ENCODE measurements at regions not wholly inside any gene's neighbourhood (a gene's known extent, or its start where the extent isn't known, plus 50 kb on each side); places are given as distances from the start of the nearest gene placed in this dataset.

- H3K36me3 Mint-ChIP-seq (ENCODE audit: insufficient read depth in 1 of 3, low read depth in 3 of 3): peaks cover 0 to 4% (median 0%) of the 10 kb centered on the region in 3 experiments; a peak in 1 of 7 replicates
- no peak overlapping the region for H3K4me3 Mint-ChIP-seq
- no peak overlapping the region for H3K27ac Mint-ChIP-seq
- peaks cover 6% of the 10 kb centered on the region for H3K27me3 Mint-ChIP-seq (ENCODE audit: low read depth)
- H3K4me1 Mint-ChIP-seq: peaks cover 0 to 4% of the 10 kb centered on the region in 2 experiments; a peak in 1 of 4 replicates
- H3K27me3 ChIP-seq (ENCODE audit: insufficient read depth, low read length): no peaks in the 10 kb centered on the region
- H2BK120ac ChIP-seq (ENCODE audit: low read depth, low read length, poor library complexity, severe bottlenecking): no peak overlapping the region
- H2BK12ac ChIP-seq (ENCODE audit: insufficient read length, low read depth, low read length): no peak overlapping the region
- no peak overlapping the region for H4K5ac ChIP-seq (ENCODE audit: insufficient read length, low read depth, low read length)
- no peak overlapping the region for H2BK20ac ChIP-seq (ENCODE audit: low read depth, low read length, poor library complexity, severe bottlenecking)
- H3T11ph ChIP-seq (ENCODE audit: low read length): no peak overlapping the region
- H3K14ac ChIP-seq (ENCODE audit: insufficient read depth, low read length): no peak overlapping the region
- no peak overlapping the region for H2BK15ac ChIP-seq (ENCODE audit: low read depth, low read length)
- no peaks in the 10 kb centered on the region for H3K79me1 ChIP-seq (ENCODE audit: insufficient read depth, low read depth, low read length, poor library complexity, severe bottlenecking)
- H4K20me1 ChIP-seq (ENCODE audit: control insufficient read depth, insufficient read depth, insufficient read length): no peaks in the 10 kb centered on the region
- H3K4me2 ChIP-seq (ENCODE audit: insufficient read depth, insufficient read length, low read length): no peak overlapping the region
- no CpG with 5 or more reads among the region's 3 CpGs for WGBS (ENCODE audit: extremely low coverage, insufficient read length, low lambda C conversion rate)
- H3K4me1 ChIP-seq (ENCODE audit: insufficient read depth, low read length): no peaks in the 10 kb centered on the region
- H3K56ac ChIP-seq (ENCODE audit: insufficient read length, low read depth, low read length): no peak overlapping the region
- H3K9ac ChIP-seq (ENCODE audit: extremely low read depth, insufficient read length, low read length): no peak overlapping the region
- no peak overlapping the region for H2BK5ac ChIP-seq (ENCODE audit: insufficient read length, low read length)
- TF ChIP-seq, protein P1, sequence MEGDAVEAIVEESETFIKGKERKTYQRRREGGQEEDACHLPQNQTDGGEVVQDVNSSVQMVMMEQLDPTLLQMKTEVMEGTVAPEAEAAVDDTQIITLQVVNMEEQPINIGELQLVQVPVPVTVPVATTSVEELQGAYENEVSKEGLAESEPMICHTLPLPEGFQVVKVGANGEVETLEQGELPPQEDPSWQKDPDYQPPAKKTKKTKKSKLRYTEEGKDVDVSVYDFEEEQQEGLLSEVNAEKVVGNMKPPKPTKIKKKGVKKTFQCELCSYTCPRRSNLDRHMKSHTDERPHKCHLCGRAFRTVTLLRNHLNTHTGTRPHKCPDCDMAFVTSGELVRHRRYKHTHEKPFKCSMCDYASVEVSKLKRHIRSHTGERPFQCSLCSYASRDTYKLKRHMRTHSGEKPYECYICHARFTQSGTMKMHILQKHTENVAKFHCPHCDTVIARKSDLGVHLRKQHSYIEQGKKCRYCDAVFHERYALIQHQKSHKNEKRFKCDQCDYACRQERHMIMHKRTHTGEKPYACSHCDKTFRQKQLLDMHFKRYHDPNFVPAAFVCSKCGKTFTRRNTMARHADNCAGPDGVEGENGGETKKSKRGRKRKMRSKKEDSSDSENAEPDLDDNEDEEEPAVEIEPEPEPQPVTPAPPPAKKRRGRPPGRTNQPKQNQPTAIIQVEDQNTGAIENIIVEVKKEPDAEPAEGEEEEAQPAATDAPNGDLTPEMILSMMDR (conservative IDR thresholded peaks at IDR 0.05): no peak
- H3K9me3 Mint-ChIP-seq: peaks cover 0 to 10% of the 10 kb centered on the region in 2 experiments; a peak in 4 of 5 replicates
- no peak overlapping the region for H3K4ac ChIP-seq (ENCODE audit: low read depth, low read length)
- H4K91ac ChIP-seq (ENCODE audit: insufficient read length, low read depth, low read length): no peak overlapping the region
- no peak overlapping the region for H3K23ac ChIP-seq (ENCODE audit: insufficient read length, low read depth, low read length)
- no peak overlapping the region for H3K27ac ChIP-seq (ENCODE audit: insufficient read length, low read depth, low read length)
- no peaks in the 10 kb centered on the region for H3K9me3 ChIP-seq (ENCODE audit: control insufficient read depth, low read depth, low read length)
- no peak overlapping the region for H2AK5ac ChIP-seq (ENCODE audit: insufficient read length, low read length)
- H2AFZ ChIP-seq (ENCODE audit: low read length): no peak overlapping the region
- H3K18ac ChIP-seq (ENCODE audit: insufficient read length, low read depth, low read length): no peak overlapping the region
- DNase-seq: no peak
- no peak overlapping the region for H4K8ac ChIP-seq (replicated peaks; ENCODE audit: insufficient read length, low read depth, low read length)
- no peaks in the 10 kb centered on the region for H3K23me2 ChIP-seq (ENCODE audit: insufficient read length, low read depth, low read length, poor library complexity, severe bottlenecking)
- H3K79me2 ChIP-seq (ENCODE audit: insufficient read depth, low read length): no peaks in the 10 kb centered on the region
Measured at GRCh38 chr5:66406761-66407336, 189.3 kb upstream of the MAST4 start.

Measured in H9 (cell line).